NB4 (cell line): ENCODE measurements at regions not wholly inside any gene's neighbourhood (a gene's known extent, or its start where the extent isn't known, plus 50 kb on each side); places are given as distances from the start of the nearest gene placed in this dataset.

Source experiments
- CTCF ChIP-seq: IDR thresholded peaks from one replicate; pipeline ENCODE4 v1.5.1; 2012; ENCODE audit warnings: low read depth, low read length
- POLR2A ChIP-seq: IDR thresholded peaks from 2 replicates; pipeline ENCODE4 v1.6.1; 2011; ENCODE audit warnings: mild to moderate bottlenecking; ENCODE audit not compliant: insufficient read length; ENCODE audit errors: extremely low read depth

- TF ChIP-seq POLR2A: no peak
- no peak for TF ChIP-seq CTCF
These were observed 156.8 kb downstream of the FASLG start for GRCh38 chr1:172815740-172816139.
